ENCODE measurements at regions not wholly inside any gene's neighbourhood (a gene's known extent, or its start where the extent isn't known, plus 50 kb on each side); places are given as distances from the start of the nearest gene placed in this dataset.

DNA sequence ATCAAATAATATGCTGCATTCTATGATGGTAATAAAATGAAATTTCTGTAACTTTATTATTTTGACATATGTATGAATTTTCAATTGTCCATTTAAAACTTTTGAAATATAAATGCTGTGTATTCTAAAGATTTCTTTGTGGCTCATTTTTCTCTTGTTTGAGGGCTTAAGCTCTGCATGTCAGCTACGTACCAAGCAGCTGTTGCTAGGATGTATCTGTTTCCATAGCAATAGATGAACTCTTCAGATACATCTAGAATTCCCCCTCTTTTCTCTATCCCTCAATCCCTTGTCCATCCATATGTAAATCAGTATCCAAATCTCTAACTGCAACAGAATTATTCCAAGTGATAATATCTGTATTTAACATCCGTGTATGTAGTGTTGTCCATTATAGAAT, 76.5 kb upstream of the OPRM1 start:
- TF ChIP-seq, protein P1, sequence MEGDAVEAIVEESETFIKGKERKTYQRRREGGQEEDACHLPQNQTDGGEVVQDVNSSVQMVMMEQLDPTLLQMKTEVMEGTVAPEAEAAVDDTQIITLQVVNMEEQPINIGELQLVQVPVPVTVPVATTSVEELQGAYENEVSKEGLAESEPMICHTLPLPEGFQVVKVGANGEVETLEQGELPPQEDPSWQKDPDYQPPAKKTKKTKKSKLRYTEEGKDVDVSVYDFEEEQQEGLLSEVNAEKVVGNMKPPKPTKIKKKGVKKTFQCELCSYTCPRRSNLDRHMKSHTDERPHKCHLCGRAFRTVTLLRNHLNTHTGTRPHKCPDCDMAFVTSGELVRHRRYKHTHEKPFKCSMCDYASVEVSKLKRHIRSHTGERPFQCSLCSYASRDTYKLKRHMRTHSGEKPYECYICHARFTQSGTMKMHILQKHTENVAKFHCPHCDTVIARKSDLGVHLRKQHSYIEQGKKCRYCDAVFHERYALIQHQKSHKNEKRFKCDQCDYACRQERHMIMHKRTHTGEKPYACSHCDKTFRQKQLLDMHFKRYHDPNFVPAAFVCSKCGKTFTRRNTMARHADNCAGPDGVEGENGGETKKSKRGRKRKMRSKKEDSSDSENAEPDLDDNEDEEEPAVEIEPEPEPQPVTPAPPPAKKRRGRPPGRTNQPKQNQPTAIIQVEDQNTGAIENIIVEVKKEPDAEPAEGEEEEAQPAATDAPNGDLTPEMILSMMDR (optimal IDR thresholded peaks at IDR 0.05 in 1 of 3, IDR thresholded peaks at IDR 0.05 in 1 of 3, conservative IDR thresholded peaks at IDR 0.05 in 1 of 3; ENCODE audit: extremely low read depth in 1 of 3, insufficient read depth in 2 of 3, low read length in 3 of 3) = no peak
- TF ChIP-seq EZH2 (IDR thresholded peaks at IDR 0.05; ENCODE audit: low read length) = no peak

Data from keratinocyte (primary cell).